ENCODE measurements at regions not wholly inside any gene's neighbourhood (a gene's known extent, or its start where the extent isn't known, plus 50 kb on each side); places are given as distances from the start of the nearest gene placed in this dataset.

- no peak for DNase-seq (ENCODE audit: low read depth, low spot score)
Measured at GRCh38 chr13:39282400-39282972, 244.2 kb downstream of the NHLRC3 start.

DNA sequence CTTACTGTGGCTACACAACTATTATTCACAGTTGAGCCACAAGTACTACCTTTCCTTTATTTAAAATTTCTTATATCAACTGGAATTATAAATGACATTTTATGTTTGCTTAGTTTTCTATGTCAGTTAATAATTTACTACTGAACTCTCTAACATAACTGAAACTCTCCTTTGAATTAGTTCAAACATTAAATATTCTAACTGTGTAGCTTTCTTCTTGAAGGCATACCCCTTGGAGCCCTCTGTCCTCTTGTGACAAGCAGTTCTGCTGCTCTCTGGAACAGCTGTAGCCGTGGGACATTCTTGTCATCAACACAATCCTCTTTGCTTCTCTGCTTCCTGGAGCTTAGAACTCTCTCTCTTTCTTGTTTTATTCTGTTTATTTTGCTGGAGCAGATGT lies 244.8 kb downstream of the NHLRC3 start:
- no peak for DNase-seq (ENCODE audit: low read depth, low spot score)

DNA sequence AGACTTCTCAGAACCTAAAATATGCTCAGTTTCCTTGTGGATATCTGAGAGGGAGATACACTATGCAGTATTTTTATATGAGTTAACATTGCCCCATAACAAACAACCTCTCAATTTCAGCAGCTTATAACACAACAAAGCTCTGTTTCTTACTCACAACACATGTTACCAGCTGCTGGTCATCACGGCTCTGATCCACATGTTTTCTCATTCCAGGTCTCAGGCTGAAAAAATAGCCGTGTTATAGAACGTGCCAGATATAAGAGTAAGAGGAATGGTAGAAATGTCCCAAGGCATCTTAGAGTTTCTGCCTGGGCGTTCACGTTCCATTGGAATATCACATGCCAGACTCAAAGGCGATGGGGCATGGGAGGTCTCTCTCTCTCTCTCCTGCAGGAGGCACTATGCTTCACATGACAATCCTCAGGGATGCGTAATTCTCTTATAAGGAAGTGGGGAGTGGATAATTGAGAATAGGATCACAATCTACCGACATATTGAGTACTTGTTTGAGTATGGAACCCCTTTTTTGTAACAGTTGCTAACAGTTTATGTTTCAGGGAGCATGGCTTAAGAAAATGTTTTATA lies 246.6 kb downstream of the NHLRC3 start:
- no peak for DNase-seq (ENCODE audit: low read depth, low spot score)

Data from pulmonary artery endothelial cell (primary cell).